GM13977 (cell line): ENCODE measurements at regions not wholly inside any gene's neighbourhood (a gene's known extent, or its start where the extent isn't known, plus 50 kb on each side); places are given as distances from the start of the nearest gene placed in this dataset.
A peak's percentile ranks its signal among the peaks of the same experiment; 100 is the strongest.

ENCODE experiments used
- DNase-seq: peaks from one replicate; pipeline ENCODE4 v3.0.0; 2012; ENCODE audit warnings: low spot score
- in situ Hi-C: fragments of 300-500 bp; cut with MboI; formaldehyde crosslinking; loops from one replicate; pipeline ENCODE4 v1.12.0; 2022; ENCODE audit warnings: low sequenced_read_pairs, low pct_unique_long_range_greater_than_20kb, mixed read lengths, inconsistent platforms; ENCODE audit not compliant: unreplicated experiment
- TF ChIP-seq, protein P1 (sequence below): IDR thresholded peaks from 2 replicates; pipeline ENCODE4 v1.5.1; 2012; ENCODE audit warnings: mild to moderate bottlenecking, control low read depth; ENCODE audit not compliant: insufficient read depth; ENCODE audit errors: extremely low read depth, missing control alignments

DNA sequence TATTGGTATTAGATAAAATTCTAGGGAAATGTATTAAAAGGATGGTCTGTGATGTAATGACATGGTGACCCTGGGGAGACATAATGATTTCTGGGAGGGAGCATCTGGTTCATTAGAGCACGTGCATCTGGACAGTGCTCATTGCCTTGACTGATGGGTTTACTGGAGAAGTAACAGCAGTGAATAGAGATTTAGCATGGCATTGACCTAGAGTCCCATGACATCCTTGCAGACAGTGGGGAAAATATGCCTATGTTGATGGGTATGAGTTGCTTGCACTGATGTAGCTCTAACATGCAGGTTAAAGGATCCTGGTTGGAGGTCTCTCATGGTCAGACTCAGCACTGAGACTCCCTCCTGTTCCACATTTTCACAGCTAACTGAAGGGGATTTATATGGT lies 164.1 kb upstream of the OLIG3 start:
- in situ Hi-C loops = no loop called here
- no peak for DNase-seq
- TF ChIP-seq, protein P1, sequence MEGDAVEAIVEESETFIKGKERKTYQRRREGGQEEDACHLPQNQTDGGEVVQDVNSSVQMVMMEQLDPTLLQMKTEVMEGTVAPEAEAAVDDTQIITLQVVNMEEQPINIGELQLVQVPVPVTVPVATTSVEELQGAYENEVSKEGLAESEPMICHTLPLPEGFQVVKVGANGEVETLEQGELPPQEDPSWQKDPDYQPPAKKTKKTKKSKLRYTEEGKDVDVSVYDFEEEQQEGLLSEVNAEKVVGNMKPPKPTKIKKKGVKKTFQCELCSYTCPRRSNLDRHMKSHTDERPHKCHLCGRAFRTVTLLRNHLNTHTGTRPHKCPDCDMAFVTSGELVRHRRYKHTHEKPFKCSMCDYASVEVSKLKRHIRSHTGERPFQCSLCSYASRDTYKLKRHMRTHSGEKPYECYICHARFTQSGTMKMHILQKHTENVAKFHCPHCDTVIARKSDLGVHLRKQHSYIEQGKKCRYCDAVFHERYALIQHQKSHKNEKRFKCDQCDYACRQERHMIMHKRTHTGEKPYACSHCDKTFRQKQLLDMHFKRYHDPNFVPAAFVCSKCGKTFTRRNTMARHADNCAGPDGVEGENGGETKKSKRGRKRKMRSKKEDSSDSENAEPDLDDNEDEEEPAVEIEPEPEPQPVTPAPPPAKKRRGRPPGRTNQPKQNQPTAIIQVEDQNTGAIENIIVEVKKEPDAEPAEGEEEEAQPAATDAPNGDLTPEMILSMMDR = no peak

DNA sequence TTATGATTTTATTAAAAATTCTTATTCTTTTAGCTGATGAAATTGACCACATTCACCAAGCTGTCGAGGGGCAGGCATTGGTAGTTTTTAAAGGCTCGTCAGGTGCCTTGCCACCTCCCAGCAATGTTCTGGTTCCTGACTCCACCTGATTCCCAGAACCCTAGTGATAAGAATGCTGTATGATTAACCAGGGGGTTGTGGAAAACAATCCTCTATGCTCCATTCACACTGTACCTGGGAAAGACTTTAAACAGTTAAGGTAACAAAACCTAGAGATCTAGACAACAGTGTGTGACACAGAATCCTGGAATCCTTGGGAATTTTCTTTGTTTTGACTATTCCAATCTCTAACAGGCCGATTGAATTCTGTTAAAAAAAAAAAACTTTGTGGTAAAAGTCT lies 165.7 kb upstream of the OLIG3 start:
- no peak for DNase-seq
- TF ChIP-seq, protein P1 = no peak
- in situ Hi-C loops = no loop called here

DNA sequence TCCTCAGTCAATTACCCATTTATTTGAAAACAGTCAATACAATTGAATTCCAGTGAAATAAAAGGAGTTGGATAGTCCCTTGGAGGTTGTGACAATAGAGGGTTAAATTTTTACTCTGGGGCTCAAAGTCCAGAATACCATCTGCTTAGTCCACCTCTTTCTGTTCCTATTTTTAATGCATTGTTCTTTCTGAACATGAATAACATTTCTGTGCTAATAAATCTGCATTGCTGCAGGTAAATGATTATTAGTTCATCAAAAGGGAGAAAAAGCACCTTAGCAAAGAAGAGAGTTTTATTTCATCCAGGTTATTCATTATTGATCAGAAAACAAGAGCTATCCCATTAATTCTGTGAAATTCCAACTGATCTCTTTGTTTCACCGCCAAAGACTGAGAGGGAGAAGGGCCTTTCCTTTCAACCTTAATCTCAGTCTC lies 166.1 kb upstream of the OLIG3 start:
- TF ChIP-seq, protein P1 = no peak
- in situ Hi-C loops = no loop called here
- no peak for DNase-seq

DNA sequence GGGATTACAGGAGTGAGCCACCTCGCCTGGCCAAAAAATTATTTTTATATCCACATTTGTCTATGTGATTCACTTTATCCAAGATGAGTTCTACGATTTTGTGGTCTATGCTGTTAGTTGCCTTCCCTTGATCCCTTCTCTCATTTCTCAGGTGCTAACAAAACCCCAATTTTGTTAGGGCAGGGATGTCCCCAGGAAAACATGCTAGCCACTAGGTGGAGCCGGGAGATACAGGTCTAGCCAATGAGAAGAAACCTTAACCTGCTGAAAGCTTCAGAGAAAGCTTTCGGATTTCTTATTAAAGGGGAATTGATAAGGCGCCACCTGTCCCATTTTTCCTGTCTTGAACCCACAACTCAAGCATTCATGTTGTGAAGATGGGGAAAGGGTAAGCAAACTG lies 167.4 kb upstream of the OLIG3 start:
- TF ChIP-seq, protein P1 = peak; percentile 74
- no peak for DNase-seq
- in situ Hi-C loops = no loop called here

DNA sequence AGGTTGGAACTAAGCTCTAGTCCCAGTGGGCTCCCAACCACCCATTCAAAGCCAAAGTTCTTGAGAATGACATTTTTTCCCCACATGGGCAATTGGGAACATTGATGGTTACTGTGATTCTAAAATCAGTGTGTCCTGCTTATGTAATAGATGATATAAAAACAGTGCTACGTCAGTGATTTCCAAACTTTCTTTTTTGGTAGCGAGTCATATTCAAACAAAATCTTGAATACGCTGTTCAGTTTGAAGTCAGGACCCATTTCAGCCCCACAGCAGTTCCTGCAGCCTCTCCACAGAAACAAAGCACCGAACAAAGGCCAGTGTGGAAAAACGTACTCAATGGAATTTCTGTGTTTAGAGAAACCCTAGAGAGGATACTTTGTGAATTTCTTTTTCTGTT lies 170.0 kb upstream of the OLIG3 start:
- TF ChIP-seq, protein P1 = no peak
- no peak for DNase-seq
- in situ Hi-C loops = no loop called here

DNA sequence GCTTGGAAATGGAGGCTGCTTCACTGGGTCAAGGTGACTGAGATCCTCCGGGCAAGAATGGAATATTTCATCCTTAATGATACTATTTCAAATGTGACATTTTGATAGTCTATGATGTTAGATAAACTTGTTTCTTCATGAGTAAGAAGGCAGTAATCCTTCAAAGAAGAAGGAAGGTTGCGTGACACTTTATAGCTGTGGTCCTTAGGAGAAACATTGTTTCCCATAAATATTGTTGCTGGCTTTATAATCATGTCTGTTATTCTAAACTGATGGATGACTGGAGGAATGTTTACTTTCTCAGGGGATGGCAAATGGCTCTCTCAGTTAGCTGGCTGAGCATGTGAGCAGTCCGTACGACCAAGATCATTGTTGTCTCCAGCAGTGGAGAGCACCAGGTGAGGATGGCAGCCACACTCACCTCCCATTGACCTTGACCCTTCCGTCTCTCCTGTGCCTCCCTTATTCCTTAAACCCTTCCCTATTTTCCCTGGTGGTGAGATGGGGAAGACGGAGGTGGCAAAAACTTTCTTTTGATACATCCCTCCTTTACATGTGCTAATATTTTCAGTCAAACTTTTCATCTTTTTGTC lies 171.2 kb upstream of the OLIG3 start:
- in situ Hi-C loops = no loop called here
- TF ChIP-seq, protein P1 = no peak
- no peak for DNase-seq
